ENCODE measurements at regions not wholly inside any gene's neighbourhood (a gene's known extent, or its start where the extent isn't known, plus 50 kb on each side); places are given as distances from the start of the nearest gene placed in this dataset.

DNA sequence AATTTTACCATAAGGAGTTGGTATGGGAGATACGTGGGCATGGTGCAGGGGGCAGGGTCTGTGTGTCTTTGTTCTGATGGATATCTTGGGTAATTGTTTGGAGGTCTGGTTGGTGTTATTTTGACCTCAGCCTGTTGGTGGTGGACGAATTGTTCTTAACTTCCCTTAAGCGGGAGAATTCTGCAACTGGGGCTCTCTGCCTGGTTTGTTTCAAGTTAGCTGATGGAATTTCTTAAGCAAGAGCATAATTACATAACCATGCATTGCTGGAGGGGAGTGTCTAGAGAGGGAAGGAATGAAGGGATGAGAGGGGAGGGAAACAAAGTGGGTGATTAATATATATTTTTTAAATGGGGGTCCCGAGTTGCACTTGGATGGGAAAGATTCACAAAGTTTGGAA is 908.5 kb upstream of the RAG2 start:
- TF ChIP-seq EZH2 (IDR thresholded peaks at IDR 0.05; ENCODE audit: insufficient read depth, poor library complexity, severe bottlenecking), result no peak
- TF ChIP-seq EZH2phosphoT487 (IDR thresholded peaks at IDR 0.05; ENCODE audit: insufficient read depth, low read depth), result no peak

All from GM23248 (cell line).